ENCODE measurements at regions not wholly inside any gene's neighbourhood (a gene's known extent, or its start where the extent isn't known, plus 50 kb on each side); places are given as distances from the start of the nearest gene placed in this dataset.

GRCh38 chr1:96978444-96978843 lies 256.9 kb downstream of the PTBP2 start:
- no peak for TF ChIP-seq CTCF (IDR thresholded peaks at IDR 0.05; ENCODE audit: control insufficient read depth, insufficient read depth, low read depth, low read length, missing control alignments)
- H3K4me3 ChIP-seq (ENCODE audit: control insufficient read depth, low read depth, low read length) = no peak overlapping the region

GRCh38 chr1:96978901-96979300 lies 257.3 kb downstream of the PTBP2 start:
- H3K4me3 ChIP-seq (ENCODE audit: control insufficient read depth, low read depth, low read length) = no peak overlapping the region
- no peak for TF ChIP-seq CTCF (IDR thresholded peaks at IDR 0.05; ENCODE audit: control insufficient read depth, insufficient read depth, low read depth, low read length, missing control alignments)
- no peak for DNase-seq (ENCODE audit: low read depth)

More at GRCh38 chr1:96978444-96978843, 256.9 kb downstream of the PTBP2 start:
- DNase-seq (ENCODE audit: low read depth) = no peak

- no peak for TF ChIP-seq CTCF (IDR thresholded peaks at IDR 0.05; ENCODE audit: control insufficient read depth, insufficient read depth, low read depth, low read length, missing control alignments)
- no peak overlapping the region for H3K4me3 ChIP-seq (ENCODE audit: control insufficient read depth, low read depth, low read length)
- DNase-seq (ENCODE audit: low read depth) = no peak
These were observed 258.0 kb downstream of the PTBP2 start for GRCh38 chr1:96979304-96980268.

- no peak for DNase-seq (ENCODE audit: low read depth)
- H3K4me3 ChIP-seq (ENCODE audit: control insufficient read depth, low read depth, low read length) = no peak overlapping the region
- no peak for TF ChIP-seq CTCF (IDR thresholded peaks at IDR 0.05; ENCODE audit: control insufficient read depth, insufficient read depth, low read depth, low read length, missing control alignments)
These were observed 258.9 kb downstream of the PTBP2 start for GRCh38 chr1:96980448-96980847.

- DNase-seq (ENCODE audit: low read depth) = no peak
- no peak overlapping the region for H3K4me3 ChIP-seq (ENCODE audit: control insufficient read depth, low read depth, low read length)
- TF ChIP-seq CTCF (IDR thresholded peaks at IDR 0.05; ENCODE audit: control insufficient read depth, insufficient read depth, low read depth, low read length, missing control alignments) = no peak
These were observed 259.6 kb downstream of the PTBP2 start for GRCh38 chr1:96981181-96981580.

- no peak for TF ChIP-seq CTCF (IDR thresholded peaks at IDR 0.05; ENCODE audit: control insufficient read depth, insufficient read depth, low read depth, low read length, missing control alignments)
- H3K4me3 ChIP-seq (ENCODE audit: control insufficient read depth, low read depth, low read length) = no peak overlapping the region
- DNase-seq (ENCODE audit: low read depth) = no peak
These were observed 260.5 kb downstream of the PTBP2 start for GRCh38 chr1:96982118-96982517.

Measured in AG09309 (cell line).